ENCODE measurements at regions not wholly inside any gene's neighbourhood (a gene's known extent, or its start where the extent isn't known, plus 50 kb on each side); places are given as distances from the start of the nearest gene placed in this dataset.
A peak's percentile ranks its signal among the peaks of the same experiment; 100 is the strongest.

GRCh38 chr21:35258521-35258920 is 209.4 kb upstream of the RUNX1 start:
- POLR2A ChIA-PET = no interaction called here

GRCh38 chr21:35257413-35257812 is 208.3 kb upstream of the RUNX1 start:
- H3K4me3 ChIP-seq (ENCODE audit: low read depth in 2 of 2, low read length in 2 of 2) = no peak overlapping the region
- peaks cover 15% of the 10 kb centered on the region; the same call in 1 of the 2 replicates for H3K4me1 ChIP-seq (ENCODE audit: control insufficient read depth, insufficient read depth, low read length)
- ChIA-PET CTCF (no interaction called here), POLR2A (no interaction called here)
- DNase-seq (ENCODE audit: low read depth, low spot score) (peak; percentile 61), ATAC-seq (peak; percentile 82)
- no peaks in the 10 kb centered on the region for H3K36me3 ChIP-seq (ENCODE audit: control insufficient read depth, insufficient read depth, low read length)
- H3K27ac ChIP-seq (ENCODE audit: low read length) = peak overlapping the region; percentile 88
- TF ChIP-seq POLR2AphosphoS5 (IDR thresholded peaks at IDR 0.05; ENCODE audit: low read depth, low read length) (no peak), CTCF (IDR thresholded peaks at IDR 0.05) (no peak), TCF7L2 (IDR thresholded peaks at IDR 0.05; ENCODE audit: low read depth, low read length) (no peak), REST (IDR thresholded peaks at IDR 0.05; ENCODE audit: insufficient read depth in 1 of 2, low read depth in 2 of 2, low read length in 1 of 2) (no peak), SIN3A (IDR thresholded peaks at IDR 0.05; ENCODE audit: borderline replicate concordance, insufficient read depth, low read depth, low read length) (no peak)
- H3K9me3 ChIP-seq (ENCODE audit: control insufficient read depth, insufficient read depth, low read depth, low read length) = no peaks in the 10 kb centered on the region
- no peaks in the 10 kb centered on the region for H3K27me3 ChIP-seq (ENCODE audit: control insufficient read depth, insufficient read depth, low read length)
- BruUV-seq (replicated peaks) = no TSS peak
- in situ Hi-C loops (cut with HindIII; ENCODE audit: low pct_unique_long_range_greater_than_20kb, low sequenced_read_pairs) (no loop called here), intact Hi-C loops (cut with micrococcal nuclease; ENCODE audit: unreplicated experiment) (loop anchor here (10.0 kb wide), 1 partner anchor 213 kb away; the partner anchor contains the start of gene RUNX1)

More at GRCh38 chr21:35258521-35258920, 209.4 kb upstream of the RUNX1 start:
- in situ Hi-C loops (cut with HindIII; ENCODE audit: low pct_unique_long_range_greater_than_20kb, low sequenced_read_pairs) = no loop called here
- H3K9me3 ChIP-seq (ENCODE audit: control insufficient read depth, insufficient read depth, low read depth, low read length) = no peaks in the 10 kb centered on the region
- BruUV-seq (replicated peaks) = no TSS peak
- CTCF ChIA-PET = no interaction called here
- peak overlapping the region; percentile 88 for H3K27ac ChIP-seq (ENCODE audit: low read length)
- H3K36me3 ChIP-seq (ENCODE audit: control insufficient read depth, insufficient read depth, low read length) = no peaks in the 10 kb centered on the region
- TF ChIP-seq SIN3A (IDR thresholded peaks at IDR 0.05; ENCODE audit: borderline replicate concordance, insufficient read depth, low read depth, low read length) = no peak
- TF ChIP-seq REST (IDR thresholded peaks at IDR 0.05; ENCODE audit: insufficient read depth in 1 of 2, low read depth in 2 of 2, low read length in 1 of 2) = no peak
- no peak for TF ChIP-seq TCF7L2 (IDR thresholded peaks at IDR 0.05; ENCODE audit: low read depth, low read length)
- TF ChIP-seq POLR2AphosphoS5 (IDR thresholded peaks at IDR 0.05; ENCODE audit: low read depth, low read length) = no peak
- no peak for TF ChIP-seq CTCF (IDR thresholded peaks at IDR 0.05)
- no peaks in the 10 kb centered on the region for H3K27me3 ChIP-seq (ENCODE audit: control insufficient read depth, insufficient read depth, low read length)
- ATAC-seq (no peak), DNase-seq (ENCODE audit: low read depth, low spot score) (no peak)
- peaks cover 15% of the 10 kb centered on the region; the same call in 1 of the 2 replicates for H3K4me1 ChIP-seq (ENCODE audit: control insufficient read depth, insufficient read depth, low read length)
- intact Hi-C loops (cut with micrococcal nuclease; ENCODE audit: unreplicated experiment) = loop anchor here (10.0 kb wide), 1 partner anchor 214 kb away; the partner anchor contains the start of gene RUNX1
- H3K4me3 ChIP-seq (ENCODE audit: low read depth in 2 of 2, low read length in 2 of 2) = no peak overlapping the region
